ENCODE measurements at regions not wholly inside any gene's neighbourhood (a gene's known extent, or its start where the extent isn't known, plus 50 kb on each side); places are given as distances from the start of the nearest gene placed in this dataset.

- TF ChIP-seq CTCF (IDR thresholded peaks at IDR 0.05) (no peak), NRF1 (IDR thresholded peaks at IDR 0.05; ENCODE audit: low read depth, low read length) (no peak), ZBTB33 (IDR thresholded peaks at IDR 0.05; ENCODE audit: borderline replicate concordance, low read depth) (no peak), JUND (IDR thresholded peaks at IDR 0.05) (no peak)
- TF ChIP-seq, protein P1, sequence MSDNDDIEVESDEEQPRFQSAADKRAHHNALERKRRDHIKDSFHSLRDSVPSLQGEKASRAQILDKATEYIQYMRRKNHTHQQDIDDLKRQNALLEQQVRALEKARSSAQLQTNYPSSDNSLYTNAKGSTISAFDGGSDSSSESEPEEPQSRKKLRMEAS (IDR thresholded peaks at IDR 0.05; ENCODE audit: low read depth), result no peak
Observed at GRCh38 chr3:160168246-160168645, 57.0 kb upstream of the C3orf80 start.

Measured in SK-N-SH (cell line).